Activated CD4-positive, alpha-beta T cell treated with anti-CD3 and anti-CD28 coated beads, Interleukin-10, Interleukin-2, amounts not matched to agents 100 ng/mL and 50 ng/mL, durations not matched to agents 16 hours and 8 hours (primary cell): ENCODE measurements at regions not wholly inside any gene's neighbourhood (a gene's known extent, or its start where the extent isn't known, plus 50 kb on each side); places are given as distances from the start of the nearest gene placed in this dataset.
A peak's percentile ranks its signal among the peaks of the same experiment; 100 is the strongest.
"Not testable (repeated sequence)": the region's sequence is repeated elsewhere in the genome, so short reads cannot be mapped to it uniquely, and the experiment has no call there.

Source experiments
- DNase-seq: peaks from one replicate; pipeline ENCODE4 v3.0.0-alpha.2; 2020

DNA sequence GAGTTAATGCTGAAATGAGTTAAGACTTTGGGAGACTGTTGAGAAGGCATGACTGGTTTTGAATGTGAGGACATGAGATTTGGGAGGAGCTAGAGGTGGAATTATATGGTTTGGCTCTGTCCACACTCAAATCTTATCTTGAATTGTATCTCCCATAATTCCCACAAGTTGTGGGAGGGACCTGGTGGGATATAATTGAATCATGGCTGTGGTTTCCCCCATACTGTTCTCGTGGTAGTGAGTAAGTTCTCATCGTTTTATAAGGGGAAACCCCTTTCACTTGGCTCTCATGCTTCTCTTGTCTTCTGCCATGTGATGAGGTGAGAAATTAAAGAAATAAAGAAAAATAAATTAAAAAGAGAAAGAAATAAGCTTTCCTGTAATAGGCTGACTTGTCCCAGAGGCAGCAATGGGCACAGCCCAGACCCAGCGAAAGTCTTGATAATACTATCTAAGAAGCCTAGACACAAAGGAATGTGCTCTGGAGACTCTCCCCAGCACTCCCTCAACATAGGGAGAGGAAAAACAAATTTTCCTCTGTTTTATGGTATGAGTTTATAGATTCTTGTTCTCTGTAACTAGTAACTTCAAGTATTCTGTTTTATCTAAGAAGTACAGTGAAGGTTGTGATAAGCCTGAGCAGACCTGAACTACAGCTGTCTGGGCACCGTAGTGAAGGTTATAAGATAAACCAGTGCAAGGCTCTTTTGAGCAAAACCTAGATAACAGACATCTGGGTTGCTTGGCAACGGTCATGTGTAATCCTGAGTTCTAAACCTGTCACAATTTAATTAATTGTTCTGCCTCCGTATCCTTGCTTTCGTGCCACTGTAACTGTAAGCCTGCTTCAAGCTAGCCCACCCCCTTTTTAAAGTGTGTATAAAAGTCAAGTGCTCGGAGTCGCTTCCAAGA is 88.9 kb upstream of the ECI2 start:
- DNase-seq = no peak

DNA sequence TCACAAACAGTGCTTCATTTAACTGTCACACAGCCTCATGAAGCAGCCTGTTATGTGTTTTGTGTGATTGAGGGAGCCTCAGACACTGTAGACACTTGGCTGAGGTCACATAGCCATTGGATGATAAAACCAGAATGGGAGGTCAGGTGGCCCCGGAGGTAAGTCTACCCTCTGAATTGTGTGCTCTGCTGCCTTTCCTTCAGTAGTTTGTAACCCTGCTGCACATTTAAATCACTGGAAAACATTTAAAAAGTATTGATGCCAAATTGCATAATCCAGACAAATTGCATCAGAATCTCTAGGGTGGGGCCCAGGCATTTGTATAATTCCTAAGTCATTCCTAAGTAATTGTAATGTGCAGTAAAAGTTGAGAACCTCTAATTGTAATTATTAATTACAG is 85.2 kb upstream of the ECI2 start:
- no peak for DNase-seq

DNA sequence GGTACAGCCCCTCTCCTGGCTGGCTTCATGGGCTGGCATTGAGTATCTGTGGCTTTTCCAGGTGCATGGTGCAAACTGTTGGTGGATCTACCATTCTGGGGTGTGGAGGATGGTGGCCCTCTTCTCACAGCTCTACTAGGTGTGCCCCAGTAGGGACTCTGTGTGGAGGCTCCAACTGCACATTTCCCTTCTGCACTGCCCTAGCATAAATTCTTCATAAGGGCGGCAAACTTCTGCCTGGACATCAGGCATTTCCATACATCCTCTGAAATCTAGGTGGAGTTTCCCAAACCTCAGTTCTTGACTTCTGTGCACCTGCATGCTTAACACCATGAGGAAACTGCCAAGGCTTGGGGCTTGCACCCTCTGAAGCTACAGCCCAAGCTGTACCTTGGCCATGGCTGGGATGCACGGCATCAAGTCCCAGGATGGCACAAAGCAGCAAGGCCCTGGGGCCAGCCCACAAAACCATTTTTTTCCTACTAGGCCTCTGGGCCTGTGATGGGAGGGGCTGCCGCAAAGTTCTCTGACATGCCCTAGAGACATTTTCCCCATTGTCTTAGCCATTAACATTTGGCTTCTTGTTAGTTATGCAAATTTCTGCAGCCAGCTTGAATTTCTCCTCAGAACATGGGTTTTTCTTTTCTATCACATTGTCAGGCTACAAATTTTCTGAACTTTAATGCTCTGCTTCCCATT is 83.4 kb upstream of the ECI2 start:
- not testable (repeated sequence) for DNase-seq

DNA sequence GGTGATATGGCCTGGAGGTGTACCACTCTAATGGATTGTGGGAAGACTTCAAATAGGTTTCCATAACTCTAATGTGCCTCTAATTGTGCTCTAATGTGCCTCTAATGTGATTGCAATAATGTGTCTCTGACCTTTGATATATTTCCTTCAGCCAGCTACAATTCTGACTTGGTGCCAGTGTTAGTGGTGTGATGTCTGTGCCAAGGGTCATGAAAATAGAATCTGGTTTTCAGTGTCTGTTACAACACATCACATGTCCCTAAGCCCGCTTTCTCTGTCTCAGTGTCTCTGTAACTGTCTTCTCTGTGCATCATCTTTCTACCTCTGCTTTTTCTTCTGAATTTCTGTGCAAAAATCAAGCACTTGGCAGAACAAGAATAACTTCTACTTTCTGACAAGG is 77.2 kb upstream of the ECI2 start:
- DNase-seq = no peak

DNA sequence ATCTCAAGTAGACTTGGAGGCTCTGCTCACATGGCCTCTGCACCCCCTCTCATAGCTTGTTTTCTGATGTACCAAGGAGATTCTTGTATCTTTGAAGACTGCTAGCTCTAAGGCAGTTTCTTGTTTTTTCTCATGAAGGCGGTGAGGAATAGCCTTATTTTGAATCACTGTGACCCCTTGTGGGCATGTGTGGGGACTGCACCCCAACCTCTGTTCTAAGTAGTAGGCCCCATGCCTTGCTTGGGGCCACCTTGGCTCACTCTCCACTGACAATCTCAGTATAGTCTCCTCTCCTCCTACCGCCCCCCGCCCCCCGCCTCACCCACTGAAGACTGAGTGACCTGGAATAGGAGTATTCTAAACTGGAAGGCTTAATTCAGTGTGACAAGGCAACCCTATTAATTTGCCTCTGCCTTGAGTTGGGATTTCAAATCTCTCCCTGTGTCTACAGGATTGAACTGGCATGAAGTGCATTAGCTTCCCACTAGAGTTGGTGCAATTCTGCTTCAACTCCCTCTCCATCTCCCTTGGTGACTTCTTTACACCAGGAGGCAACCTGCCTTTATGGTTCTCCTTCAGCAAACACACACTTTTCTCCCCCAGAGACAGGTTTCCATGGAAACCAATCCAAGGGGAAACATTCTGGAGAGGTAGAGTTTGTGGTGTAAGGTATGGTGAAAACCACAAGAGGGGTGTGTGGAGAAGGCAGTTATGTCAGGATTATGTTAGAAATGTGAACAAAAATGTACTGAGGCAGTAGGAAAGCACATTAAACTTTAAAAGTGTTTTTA is 75.4 kb upstream of the ECI2 start:
- peak; percentile 75 for DNase-seq

DNA sequence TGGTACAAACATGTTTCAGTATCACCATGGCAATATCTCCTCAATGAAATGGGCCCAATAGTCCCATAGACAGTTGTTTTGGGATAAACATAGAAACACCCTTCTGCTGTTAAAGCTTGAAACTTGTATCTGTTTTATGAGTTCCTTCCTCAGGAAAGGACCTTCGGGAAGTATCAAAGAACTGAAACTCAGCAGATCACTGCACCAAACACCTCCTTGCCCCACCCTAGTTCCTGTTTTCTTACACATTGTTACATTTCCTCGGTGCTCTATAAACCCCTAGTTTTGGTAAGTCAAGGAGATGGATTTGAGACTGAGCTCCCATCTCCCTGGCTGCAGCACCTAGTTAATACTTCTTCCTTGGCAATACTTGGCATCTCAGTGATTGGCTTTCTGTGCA is 73.8 kb upstream of the ECI2 start:
- DNase-seq = no peak

DNA sequence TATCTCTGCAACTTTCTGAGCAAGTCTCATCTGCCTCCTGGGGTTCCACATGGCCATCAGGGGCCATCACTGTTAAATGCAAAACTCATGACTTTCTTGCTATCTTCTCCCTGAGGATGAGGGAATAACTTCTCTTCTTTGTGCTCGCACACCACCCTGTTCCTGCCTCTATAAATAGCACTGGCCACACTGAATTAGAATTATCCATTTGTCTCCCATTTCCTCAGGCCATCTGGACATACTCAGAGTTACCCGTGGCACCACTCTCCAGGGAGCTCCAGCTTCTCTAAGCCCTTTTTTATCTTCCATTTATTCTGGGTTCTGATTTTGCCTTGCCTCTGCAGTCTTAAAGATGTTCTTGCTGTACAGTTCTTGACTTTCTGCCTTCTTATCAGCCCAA is 72.8 kb upstream of the ECI2 start:
- no peak for DNase-seq

DNA sequence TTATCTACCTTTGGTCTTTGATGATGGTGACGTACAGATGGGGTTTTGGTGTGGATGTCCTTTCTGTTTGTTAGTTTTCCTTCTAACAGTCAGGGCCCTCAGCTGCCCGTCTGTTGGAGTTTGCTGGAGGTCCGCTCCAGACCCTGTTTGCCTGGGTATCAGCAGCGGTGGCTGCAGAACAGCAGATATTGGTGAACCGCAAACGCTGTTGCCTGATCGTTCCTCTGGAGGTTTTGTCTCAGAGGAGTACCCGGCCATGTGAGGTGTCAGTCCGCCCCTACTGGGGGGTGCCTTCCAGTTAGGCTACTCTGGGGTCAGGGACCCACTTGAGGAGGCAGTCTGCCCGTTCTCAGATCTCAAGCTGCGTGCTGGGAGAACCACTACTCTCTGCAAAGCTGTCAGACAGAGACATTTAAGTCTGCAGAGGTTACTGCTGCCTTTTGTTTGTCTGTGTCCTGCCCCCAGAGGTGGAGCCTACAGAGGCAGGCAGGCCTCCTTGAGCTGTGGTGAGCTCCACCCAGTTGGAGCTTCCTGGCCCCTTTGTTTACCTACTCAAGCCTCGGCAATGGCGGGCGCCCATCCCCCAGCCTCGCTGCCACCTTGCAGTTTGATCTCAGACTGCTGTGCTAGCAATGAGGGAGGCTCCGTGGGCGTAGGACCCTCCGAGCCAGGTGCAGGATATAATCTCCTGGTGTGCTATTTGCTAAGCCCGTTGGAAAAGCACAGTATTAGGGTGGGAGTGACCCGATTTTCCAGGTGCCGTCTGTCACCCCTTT is 68.5 kb upstream of the ECI2 start:
- DNase-seq = not testable (repeated sequence)

DNA sequence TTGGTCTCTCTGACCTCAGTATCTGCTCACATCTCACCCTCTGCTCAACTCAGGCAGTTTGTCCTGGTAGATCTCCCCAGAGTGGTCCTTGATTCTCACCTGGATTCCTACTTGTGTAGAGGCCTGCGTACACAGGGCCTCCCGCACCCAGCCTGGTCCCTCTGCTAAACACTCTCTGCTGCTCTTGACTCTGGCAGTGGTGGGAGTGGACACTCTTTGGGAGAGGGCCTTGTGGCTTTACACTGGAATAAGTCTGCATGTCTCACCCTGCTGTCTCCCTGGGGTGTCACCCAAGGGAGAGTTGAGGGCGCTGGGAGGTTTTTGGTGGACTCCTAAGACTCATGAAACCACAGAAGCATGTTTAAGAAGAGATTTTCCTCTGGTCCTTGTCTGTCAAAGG is 57.3 kb upstream of the ECI2 start:
- DNase-seq = no peak

DNA sequence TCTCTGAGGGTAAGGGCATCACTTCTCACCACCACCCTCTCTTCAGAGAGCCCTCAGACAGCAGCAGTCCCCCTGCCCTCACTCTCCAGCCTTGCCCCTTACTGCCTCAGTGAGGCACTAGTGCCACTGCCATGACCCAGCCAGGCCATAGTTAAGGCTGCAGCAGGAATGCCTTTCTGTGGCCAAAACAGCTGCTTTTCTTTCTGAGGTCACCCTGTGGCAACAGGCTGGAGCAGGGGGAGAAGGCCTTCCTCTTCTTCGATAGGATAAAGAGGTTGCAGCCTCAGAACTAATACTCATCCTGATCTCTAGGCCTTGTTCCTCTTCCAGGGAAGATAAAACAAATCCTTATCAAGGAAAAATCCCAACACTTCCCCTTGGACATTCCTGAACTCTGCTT is 56.8 kb upstream of the ECI2 start:
- no peak for DNase-seq

DNA sequence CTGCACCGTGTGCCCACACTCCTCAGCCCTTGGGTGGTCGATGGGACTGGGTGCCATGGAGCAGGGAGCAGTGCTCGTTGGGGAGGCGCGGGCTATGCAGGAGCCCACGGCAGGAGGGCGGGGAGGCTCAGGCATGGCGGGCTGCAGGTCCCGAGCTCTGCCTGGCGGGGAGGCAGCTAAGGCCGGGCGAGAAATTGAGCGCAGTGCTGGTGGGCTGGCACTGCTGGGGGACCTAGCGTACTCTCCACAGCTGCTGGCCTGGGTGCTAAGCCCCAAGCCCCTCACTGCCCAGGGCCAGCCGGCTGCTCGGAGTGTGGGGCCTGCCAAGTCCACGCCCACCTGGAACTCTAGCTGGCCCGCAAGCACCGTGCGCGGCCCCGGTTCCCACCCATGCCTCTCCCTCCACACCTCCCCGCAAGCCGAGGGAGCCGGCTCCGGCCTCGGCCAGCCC is 55.9 kb upstream of the ECI2 start:
- DNase-seq = no peak

DNA sequence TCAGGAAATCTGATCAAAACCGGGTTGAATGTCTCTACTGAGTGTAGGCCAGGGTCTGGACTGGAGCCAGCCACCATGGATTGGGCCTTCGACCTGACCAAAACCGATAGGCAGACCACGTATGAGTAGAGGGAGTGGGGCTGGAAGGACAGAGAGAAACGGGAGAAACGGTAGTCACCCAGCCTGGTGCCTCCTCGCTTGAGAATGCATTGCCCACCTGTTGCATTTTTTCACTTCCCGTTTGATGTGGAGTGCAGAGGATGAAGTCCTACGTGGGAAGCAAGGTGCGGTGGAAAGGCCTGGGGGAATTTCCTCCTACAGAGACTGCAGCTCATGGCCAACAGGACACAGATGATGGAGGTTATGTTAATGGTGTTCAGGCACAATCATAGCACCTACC is 53.9 kb upstream of the ECI2 start:
- no peak for DNase-seq

DNA sequence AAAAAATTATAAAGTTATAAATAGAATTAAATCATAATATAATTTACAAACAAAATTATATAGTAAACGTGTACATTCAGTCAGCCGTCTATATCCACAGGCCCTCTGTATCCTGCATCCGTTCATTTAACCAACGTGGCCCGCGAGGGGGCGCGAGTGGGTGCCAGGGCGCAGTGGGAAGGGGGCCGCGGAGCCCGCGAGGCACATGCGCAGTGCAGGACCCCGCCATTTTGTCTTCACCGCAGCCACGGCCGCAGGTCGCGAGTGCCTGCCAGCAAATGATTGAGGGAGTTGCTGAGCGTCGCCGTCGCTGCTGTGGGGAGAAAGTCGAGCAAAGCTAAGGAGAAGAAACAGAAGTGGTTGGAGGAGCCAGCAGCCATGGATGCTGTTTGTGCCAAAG is 53.4 kb upstream of the ECI2 start:
- no peak for DNase-seq

DNA sequence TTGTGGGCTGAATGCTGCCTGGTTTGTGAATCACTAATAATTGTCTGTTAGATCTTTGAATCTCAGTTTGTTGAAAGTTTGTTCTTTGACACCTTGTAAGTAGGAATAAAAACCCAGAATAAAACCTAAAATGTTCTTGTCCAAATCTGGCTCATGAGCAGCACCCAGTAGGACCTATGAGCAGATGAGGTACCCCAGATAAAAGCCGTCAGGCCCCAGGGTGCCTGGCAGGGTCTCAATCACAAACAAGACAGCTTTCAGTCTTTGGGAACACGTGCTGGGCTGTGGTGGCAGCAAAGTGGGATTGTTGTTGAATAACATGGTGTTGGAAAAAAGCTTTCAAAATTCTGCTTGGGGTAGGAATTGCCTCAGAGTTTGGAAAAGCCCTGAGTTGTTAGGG is 52.1 kb upstream of the ECI2 start:
- no peak for DNase-seq

DNA sequence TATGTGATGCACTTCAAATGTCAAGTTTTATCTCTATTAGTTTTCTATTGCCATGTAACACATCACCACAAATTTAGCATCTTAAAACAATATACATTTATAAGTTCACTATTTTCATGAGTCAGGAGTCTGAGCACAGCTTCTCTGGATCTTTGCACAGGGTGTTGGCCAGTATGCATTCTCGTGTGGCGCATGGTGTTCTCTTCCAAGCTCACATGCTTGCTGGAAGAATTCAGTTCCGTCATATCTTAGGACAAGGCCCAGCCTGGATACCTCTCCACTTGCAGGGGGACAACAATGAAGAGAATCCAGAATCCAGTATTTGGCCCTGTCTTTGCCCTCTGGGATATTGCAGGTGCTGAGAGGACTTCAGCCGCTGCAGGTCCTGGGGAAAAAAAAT is 51.0 kb upstream of the ECI2 start:
- DNase-seq = no peak

DNA sequence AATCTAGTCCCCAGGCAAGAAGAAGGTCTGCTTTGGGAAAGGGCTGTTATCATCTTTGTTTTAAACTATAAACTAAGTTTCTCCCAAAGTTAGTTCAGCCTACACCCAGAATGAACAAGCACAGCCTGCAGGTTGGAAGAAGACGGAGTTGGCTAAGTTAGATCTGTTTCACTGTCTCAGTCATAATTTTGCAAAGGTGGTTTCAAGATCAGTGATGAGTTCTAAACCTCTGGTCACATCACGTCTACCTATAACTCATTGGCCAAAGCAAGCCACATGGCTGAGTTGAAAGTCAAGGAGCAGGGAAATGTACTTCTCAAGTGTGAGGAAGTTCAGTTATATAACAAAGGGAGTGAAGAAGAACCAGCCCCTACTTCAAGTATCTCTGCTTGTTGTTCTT is 50.5 kb upstream of the ECI2 start:
- peak; percentile 77 for DNase-seq

DNA sequence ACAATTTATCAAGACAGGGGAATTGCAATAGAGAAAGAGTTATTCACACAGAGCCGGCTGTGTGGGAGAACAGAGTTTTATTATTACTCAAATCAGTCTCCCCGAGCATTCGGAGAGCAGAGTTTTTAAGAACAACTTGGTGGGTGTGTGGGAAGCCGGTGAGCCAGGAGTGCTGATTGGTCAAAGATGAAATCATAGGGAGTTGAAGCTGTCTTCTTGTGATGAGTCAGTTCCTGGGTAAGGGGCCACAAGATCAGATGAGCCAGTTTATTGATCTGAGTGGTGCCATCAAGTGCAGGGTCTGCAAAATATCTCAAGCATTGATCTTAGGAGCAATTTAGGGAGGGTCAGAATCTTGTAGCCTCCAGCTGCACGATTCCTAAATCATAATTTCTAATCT is 50.0 kb upstream of the ECI2 start:
- peak; percentile 91 for DNase-seq
